Sigmoid colon (tissue), 4 donors: ENCODE measurements at regions not wholly inside any gene's neighbourhood (a gene's known extent, or its start where the extent isn't known, plus 50 kb on each side); places are given as distances from the start of the nearest gene placed in this dataset.

Experiments
- EP300 ChIP-seq, 4 donors: sonication (generic); formaldehyde crosslinking; IDR thresholded peaks; one replicate each; pipeline ENCODE4 v1.6.1; 2017; ENCODE audit warnings: antibody characterized with exemption in 4 of 4
- POLR2A ChIP-seq, 2 donors: fragments of 450-650 bp; IDR thresholded peaks; one replicate each; pipeline ENCODE4 v1.6.1; 2016; ENCODE audit warnings: antibody characterized with exemption in 2 of 2, mild to moderate bottlenecking in 2 of 2, moderate library complexity in 2 of 2
- POLR2AphosphoS5 ChIP-seq, 4 donors: sonication (generic); formaldehyde crosslinking; IDR thresholded peaks; one replicate each; pipeline ENCODE4 v1.6.1; 2017; ENCODE audit warnings: antibody characterized with exemption in 4 of 4
- TF ChIP-seq, protein P1 (sequence below), 4 experiments: fragments of 450-650 bp in 3 of 4; fragments of 200-600 bp in 1 of 4; IDR thresholded peaks; one replicate each; pipeline ENCODE4 v1.5.1; 2016 to 2019; ENCODE audit warnings: antibody characterized with exemption in 4 of 4, mild to moderate bottlenecking in 3 of 4, moderate library complexity in 2 of 4

GRCh38 chr14:76313303-76313702, 62.6 kb upstream of the ESRRB start:
- TF ChIP-seq, protein P1, sequence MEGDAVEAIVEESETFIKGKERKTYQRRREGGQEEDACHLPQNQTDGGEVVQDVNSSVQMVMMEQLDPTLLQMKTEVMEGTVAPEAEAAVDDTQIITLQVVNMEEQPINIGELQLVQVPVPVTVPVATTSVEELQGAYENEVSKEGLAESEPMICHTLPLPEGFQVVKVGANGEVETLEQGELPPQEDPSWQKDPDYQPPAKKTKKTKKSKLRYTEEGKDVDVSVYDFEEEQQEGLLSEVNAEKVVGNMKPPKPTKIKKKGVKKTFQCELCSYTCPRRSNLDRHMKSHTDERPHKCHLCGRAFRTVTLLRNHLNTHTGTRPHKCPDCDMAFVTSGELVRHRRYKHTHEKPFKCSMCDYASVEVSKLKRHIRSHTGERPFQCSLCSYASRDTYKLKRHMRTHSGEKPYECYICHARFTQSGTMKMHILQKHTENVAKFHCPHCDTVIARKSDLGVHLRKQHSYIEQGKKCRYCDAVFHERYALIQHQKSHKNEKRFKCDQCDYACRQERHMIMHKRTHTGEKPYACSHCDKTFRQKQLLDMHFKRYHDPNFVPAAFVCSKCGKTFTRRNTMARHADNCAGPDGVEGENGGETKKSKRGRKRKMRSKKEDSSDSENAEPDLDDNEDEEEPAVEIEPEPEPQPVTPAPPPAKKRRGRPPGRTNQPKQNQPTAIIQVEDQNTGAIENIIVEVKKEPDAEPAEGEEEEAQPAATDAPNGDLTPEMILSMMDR (IDR thresholded peaks at IDR 0.05): no peak
- TF ChIP-seq POLR2A (IDR thresholded peaks at IDR 0.05): no peak
- TF ChIP-seq EP300 (IDR thresholded peaks at IDR 0.05): no peak
- TF ChIP-seq POLR2AphosphoS5 (IDR thresholded peaks at IDR 0.05): no peak
